ENCODE measurements at regions not wholly inside any gene's neighbourhood (a gene's known extent, or its start where the extent isn't known, plus 50 kb on each side); places are given as distances from the start of the nearest gene placed in this dataset.

DNA sequence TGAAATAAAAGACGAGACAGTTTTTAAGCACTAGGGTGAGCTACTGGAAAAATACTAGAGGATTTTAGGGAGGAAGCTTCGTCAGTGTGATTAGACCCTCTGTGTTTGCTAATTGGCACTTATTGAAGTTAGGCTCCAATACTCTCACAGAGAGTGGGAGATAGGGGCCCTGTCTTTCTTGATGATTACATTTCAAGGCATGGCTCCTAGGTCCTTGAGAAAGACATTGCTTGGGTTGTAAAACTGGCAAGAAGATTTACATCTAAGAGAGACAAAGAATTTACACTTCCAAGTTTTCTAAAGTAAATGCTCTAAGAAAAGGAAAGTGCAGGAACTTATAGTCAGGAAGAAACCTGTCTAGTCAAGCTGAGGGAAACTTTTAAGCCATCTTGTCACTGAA, 183.2 kb downstream of the C12orf50 start:
- TF ChIP-seq, protein P1, sequence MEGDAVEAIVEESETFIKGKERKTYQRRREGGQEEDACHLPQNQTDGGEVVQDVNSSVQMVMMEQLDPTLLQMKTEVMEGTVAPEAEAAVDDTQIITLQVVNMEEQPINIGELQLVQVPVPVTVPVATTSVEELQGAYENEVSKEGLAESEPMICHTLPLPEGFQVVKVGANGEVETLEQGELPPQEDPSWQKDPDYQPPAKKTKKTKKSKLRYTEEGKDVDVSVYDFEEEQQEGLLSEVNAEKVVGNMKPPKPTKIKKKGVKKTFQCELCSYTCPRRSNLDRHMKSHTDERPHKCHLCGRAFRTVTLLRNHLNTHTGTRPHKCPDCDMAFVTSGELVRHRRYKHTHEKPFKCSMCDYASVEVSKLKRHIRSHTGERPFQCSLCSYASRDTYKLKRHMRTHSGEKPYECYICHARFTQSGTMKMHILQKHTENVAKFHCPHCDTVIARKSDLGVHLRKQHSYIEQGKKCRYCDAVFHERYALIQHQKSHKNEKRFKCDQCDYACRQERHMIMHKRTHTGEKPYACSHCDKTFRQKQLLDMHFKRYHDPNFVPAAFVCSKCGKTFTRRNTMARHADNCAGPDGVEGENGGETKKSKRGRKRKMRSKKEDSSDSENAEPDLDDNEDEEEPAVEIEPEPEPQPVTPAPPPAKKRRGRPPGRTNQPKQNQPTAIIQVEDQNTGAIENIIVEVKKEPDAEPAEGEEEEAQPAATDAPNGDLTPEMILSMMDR (IDR thresholded peaks at IDR 0.05), result no peak
- TF ChIP-seq POLR2A (IDR thresholded peaks at IDR 0.05), result no peak
